NK-92 (cell line): ENCODE measurements at regions not wholly inside any gene's neighbourhood (a gene's known extent, or its start where the extent isn't known, plus 50 kb on each side); places are given as distances from the start of the nearest gene placed in this dataset.

Experiments
- DNase-seq: peaks from one replicate; lab custom pipeline; 2025; ENCODE audit not compliant: unreplicated experiment; lab: John Stamatoyannopoulos, UW

DNA sequence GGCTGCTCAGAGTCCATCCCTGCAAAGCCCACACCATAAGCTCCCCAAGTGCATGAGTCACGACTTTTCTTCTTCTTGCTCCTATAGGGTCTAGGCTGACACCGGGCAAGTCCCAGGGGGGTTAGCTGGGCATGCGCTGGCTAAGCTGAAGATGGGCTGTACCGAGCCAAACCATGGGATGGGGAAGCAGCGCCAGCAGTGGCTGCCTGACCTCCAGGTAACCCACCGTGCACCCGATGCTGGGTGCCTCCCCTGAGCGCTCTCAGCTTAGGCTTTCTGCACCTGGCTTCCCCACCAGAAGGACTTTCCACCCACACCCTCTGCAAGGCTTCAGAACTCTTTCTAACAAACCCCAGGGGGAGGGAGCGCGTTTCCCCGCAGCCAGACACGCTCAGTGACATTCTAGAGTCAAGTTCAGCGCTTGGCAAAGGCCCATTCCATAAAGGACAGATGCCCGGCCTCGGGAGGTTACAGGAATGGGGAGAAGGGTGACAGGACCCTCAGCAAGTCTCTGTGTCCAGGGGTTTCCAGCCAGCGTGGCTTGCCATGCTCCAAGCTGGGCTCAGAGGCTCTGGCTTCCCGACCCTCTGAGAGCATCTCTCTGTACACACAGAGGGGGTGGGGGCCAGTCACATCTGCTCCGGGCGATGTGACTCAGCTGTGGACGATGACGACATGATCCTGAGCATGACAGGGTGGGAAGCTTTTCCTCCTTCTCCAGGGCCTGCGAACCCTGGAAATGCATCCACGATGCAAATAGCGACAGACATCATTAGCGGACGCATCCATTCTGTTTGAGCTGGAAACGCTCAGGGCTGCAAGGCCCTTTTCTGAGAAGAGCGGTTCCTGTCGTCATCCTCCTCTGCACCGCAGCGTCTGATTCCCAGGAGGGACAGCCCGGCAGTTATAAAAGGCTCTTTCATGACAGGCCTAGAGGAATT lies 107.8 kb downstream of the SIK1 start:
- no peak for DNase-seq

DNA sequence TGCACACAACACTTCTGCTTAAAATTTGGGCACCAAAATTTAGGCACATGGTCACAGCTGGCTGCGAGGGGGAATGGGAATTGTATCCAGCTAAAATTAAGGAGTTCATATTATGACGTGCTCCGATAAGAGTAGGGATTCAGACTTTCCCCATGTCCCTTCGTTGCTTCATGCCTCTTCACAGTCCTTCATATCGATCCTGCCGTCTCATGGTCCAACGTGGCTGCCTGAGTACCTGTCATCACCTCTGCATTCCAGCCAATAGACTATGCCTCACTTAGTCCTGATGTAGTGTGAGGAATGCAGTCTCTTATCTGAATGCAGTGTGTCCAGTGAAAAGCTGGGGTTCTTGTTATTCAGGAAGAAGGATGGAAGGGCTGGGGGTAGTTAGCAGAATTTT lies 108.6 kb downstream of the SIK1 start:
- DNase-seq = no peak

GRCh38 chr21:43317959-43318358 lies 109.0 kb downstream of the SIK1 start:
- no peak for DNase-seq

- no peak for DNase-seq
These were observed 109.6 kb downstream of the SIK1 start for GRCh38 chr21:43317254-43317748.

GRCh38 chr21:43316156-43316845 lies 110.6 kb downstream of the SIK1 start:
- no peak for DNase-seq

GRCh38 chr21:43315244-43316137 lies 111.4 kb downstream of the SIK1 start:
- DNase-seq = no peak

DNA sequence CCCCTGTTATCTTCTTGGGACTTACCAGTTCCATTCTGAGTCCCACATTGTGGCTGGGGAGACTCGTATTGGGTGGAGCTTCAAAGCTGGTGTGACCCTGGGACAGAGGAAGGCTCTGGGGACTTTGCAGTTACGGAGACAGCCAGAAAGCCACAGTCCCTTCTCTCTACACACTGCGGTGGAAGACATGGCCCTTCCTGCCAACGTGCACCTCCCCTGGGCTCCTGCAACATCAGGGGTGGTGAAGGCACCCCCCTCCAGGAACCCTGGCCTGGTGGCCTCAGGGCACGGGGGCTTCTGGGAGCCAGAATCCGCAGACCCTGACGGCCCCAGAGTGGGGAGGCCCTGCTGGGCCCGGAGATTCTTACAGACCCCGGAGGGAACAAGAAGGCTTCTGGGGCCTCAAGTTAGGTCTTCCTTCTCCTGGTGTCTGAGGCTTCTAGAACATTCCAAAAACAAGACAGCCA lies 113.0 kb downstream of the SIK1 start:
- DNase-seq = no peak

- DNase-seq = no peak
These were observed 113.6 kb downstream of the SIK1 start for GRCh38 chr21:43313221-43313938.

DNA sequence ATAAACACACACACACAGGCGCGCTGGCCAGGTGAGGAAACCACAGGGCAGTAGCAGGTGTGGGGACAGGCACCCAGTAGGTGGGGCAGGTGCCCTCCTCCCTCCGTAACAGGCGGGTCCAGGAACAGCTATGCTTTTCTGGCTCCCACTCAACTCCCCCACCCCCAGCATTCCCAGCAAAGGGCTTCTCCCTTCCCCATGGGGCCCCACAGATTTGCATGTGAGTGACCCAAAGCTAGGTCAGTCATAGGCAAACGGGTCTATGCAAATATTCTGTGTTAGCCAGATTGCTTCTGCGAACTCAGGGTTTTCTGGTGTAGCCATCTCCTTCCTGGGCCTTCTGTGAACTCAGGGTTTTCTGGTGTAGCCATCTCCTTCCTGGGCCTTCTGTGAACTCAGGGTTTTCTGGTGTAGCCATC lies 114.2 kb downstream of the SIK1 start:
- DNase-seq = no peak

DNA sequence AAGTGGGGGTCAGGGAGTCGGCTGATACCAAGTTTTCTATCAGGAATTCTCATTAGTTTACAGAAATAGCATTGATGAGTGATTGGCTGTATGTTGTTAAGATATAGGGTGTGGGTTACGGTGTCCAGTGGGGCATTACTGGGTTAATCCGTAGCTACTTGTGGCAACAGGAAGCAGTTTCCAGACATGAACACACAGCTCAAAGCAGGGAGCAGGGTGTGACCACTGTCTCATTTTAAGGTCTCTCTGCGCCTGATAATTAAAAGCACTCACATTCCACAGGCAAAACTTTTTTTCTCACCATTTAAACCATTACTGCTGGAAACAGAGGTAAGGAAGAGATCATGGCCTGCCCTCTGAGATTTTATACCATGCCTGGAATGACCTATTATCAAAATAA lies 114.9 kb downstream of the SIK1 start:
- DNase-seq = no peak

GRCh38 chr21:43311301-43311817 lies 115.6 kb downstream of the SIK1 start:
- no peak for DNase-seq

GRCh38 chr21:43308815-43309283 lies 118.1 kb downstream of the SIK1 start:
- DNase-seq = no peak

DNA sequence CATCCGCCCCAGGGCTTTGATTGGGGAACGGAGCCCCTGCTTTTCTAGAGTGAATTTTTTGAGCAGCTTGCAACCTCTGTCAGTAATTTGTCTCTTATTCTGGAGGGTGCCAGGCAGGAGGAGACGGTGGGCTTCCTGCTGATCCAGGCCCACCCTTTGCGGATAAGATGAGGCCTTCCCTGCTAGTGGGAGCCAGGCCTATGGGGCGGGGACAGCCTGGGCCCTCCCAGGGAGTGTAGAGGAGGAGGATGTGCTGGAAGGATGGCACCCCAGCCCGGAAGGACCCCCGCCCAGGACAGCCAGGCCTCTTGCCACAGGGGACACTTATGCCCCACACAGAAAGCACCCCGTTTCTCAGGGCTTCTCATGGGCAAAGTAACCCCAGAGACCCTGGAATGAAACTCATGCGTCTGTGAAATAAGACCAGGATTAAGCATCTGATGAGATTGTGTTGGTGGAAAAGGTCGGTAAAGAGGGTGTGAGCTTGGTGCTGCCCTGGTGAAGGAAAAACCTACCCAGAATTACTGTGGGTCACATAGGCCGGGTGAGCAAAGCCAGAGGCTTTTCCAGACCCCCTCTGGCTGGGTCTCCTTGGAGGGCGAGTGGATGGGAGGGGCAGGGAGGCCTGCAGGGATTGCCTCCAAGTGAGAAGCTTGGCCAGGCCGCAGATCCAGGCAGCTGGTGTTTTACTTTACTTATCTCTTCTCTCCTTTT lies 118.7 kb downstream of the SIK1 start:
- DNase-seq = no peak

- DNase-seq = no peak
These were observed 119.3 kb downstream of the SIK1 start for GRCh38 chr21:43307677-43308070.

- no peak for DNase-seq
These were observed 119.8 kb downstream of the SIK1 start for GRCh38 chr21:43306911-43307676.

GRCh38 chr21:43306391-43306790 lies 120.5 kb downstream of the SIK1 start:
- no peak for DNase-seq

DNA sequence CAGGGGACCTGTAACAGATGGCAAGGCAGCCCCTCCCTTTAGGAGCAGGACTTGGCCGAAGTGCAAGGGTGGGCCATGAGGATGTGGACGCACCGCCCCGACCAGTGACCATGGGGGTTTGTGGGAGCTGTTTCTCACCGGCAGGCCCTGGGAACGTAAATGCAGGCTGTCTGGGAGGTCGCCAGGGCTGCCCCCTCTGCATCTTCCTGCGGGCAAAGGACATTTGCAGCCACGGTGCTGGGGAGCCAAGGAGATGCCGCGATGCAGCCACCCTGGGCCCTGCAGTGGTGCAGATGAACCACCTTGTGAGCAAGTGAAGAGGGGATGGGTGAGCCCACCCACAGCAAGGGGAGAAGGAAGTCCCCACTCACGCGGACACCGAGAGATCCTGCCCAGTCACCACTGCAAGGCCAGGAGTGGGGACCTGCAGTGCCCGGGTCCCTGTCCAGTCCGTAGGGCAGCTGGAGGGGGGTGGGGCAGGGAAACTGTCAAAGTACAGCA lies 121.1 kb downstream of the SIK1 start:
- no peak for DNase-seq

GRCh38 chr21:43305336-43305665 lies 121.6 kb downstream of the SIK1 start:
- DNase-seq = no peak
